Body of pancreas (tissue), 4 donors: ENCODE measurements at regions not wholly inside any gene's neighbourhood (a gene's known extent, or its start where the extent isn't known, plus 50 kb on each side); places are given as distances from the start of the nearest gene placed in this dataset.

Experiments used
- CTCF ChIP-seq, 7 experiments: fragments of 450-650 bp in 4 of 7; fragments of 200-600 bp in 3 of 7; sonication (generic) in 3 of 7; IDR thresholded peaks; one replicate each; pipeline ENCODE4 v1.5.1; 2016 to 2019; ENCODE audit warnings: antibody characterized with exemption in 7 of 7
- POLR2A ChIP-seq, 3 donors: fragments of 450-650 bp; IDR thresholded peaks; one replicate each; pipeline ENCODE4 v1.6.1; 2016; ENCODE audit warnings: antibody characterized with exemption in 3 of 3, mild to moderate bottlenecking in 2 of 3

GRCh38 chr3:194761384-194761783 is 75.7 kb downstream of the FAM43A start:
- TF ChIP-seq CTCF (IDR thresholded peaks at IDR 0.05): no peak
- no peak for TF ChIP-seq POLR2A (IDR thresholded peaks at IDR 0.05)
